HepG2 (cell line): ENCODE measurements at regions not wholly inside any gene's neighbourhood (a gene's known extent, or its start where the extent isn't known, plus 50 kb on each side); places are given as distances from the start of the nearest gene placed in this dataset.

Experiments used
- ATAC-seq: fragments of 200-7000 bp; cut with Tn5 transposase; 3 replicates; pipeline ENCODE4 v1.9.1; 2020; ENCODE audit warnings: mild to moderate bottlenecking, moderate library complexity
- BruUV-seq: library from RNA; stranded (reverse); fragments of 400-500 nt; replicated peaks from 2 replicates; lab custom pipeline; 2021; lab: Mats Ljungman, UMichigan
- CTCF ChIA-PET: fragments of 300-600 bp; formaldehyde crosslinking; extraction: SDS; loops from one replicate; lab custom pipeline; 2021; ENCODE audit warnings: low total read pairs, inconsistent platforms, low intra/inter-chr PET ratio; lab: Yijun Ruan, JAX
- POLR2A ChIA-PET: fragments of 350-600 bp; sonication (Branson Sonifier 250); formaldehyde crosslinking; loops from one replicate; lab custom pipeline; 2020; ENCODE audit warnings: antibody characterized with exemption, inconsistent platforms; lab: Yijun Ruan, JAX
- DNase-seq: peaks from one replicate; pipeline ENCODE4 v3.0.0-alpha.2; 2015; ENCODE audit warnings: low spot score
- FAIRE-seq: peaks from 3 replicates; lab custom pipeline; 2011; peaks lifted over from hg19 to GRCh38; lab: Jason Lieb, UNC
- H2AFZ ChIP-seq: one replicate; pipeline ENCODE4 v1.6.1; 2011; ENCODE audit warnings: low read length, inconsistent platforms
- H3K27ac ChIP-seq: fragments of 300-600 bp; 3 replicates; pipeline ENCODE4 v1.8.0; 2011; ENCODE audit warnings: mixed run types, mild to moderate bottlenecking, mixed read lengths, low read length, inconsistent platforms; ENCODE audit not compliant: insufficient read depth; ENCODE audit errors: extremely low read length
- H3K27me3 ChIP-seq, 2 experiments: fragments of 200-600 bp in 1 of 2; 2 replicates in 1 of 2; 3 replicates in 1 of 2; pipeline versions ENCODE4 v1.6.0 to v1.8.0; 2011; ENCODE audit warnings: low read length in 2 of 2, mild to moderate bottlenecking in 2 of 2, moderate library complexity in 2 of 2, inconsistent platforms in 1 of 2; ENCODE audit not compliant: insufficient read depth in 2 of 2, control insufficient read depth in 1 of 2
- H3K36me3 ChIP-seq, 2 experiments: fragments of 200-600 bp in 1 of 2; replicated peaks in 1 of 2; 2 replicates in 1 of 2; 3 replicates in 1 of 2; pipeline versions ENCODE4 v1.5.1 to v1.8.0; 2011; ENCODE audit warnings: low read length in 2 of 2, inconsistent platforms in 1 of 2; ENCODE audit not compliant: insufficient read depth in 2 of 2, control insufficient read depth in 1 of 2
- H3K4me1 ChIP-seq: 2 replicates; pipeline ENCODE4 v1.5.1; 2012; ENCODE audit warnings: low read length, inconsistent platforms; ENCODE audit not compliant: insufficient read depth
- H3K4me2 ChIP-seq: 2 replicates; pipeline ENCODE4 v1.6.0; 2011; ENCODE audit warnings: low read depth, low read length, inconsistent platforms
- H3K4me3 ChIP-seq, 3 experiments: fragments of 200-600 bp in 1 of 3; sonication (generic), shearing (Covaris generic) in 1 of 3; replicated peaks in 1 of 3; 2 replicates each; pipeline ENCODE4 v1.5.1; 2011 to 2016; ENCODE audit warnings: low read length in 3 of 3, inconsistent platforms in 2 of 3, low read depth in 2 of 3, mild to moderate bottlenecking in 2 of 3, control low read depth in 1 of 3, mixed read lengths in 1 of 3; ENCODE audit not compliant: insufficient read depth in 1 of 3
- H3K79me2 ChIP-seq: one replicate; pipeline ENCODE4 v1.6.1; 2011; ENCODE audit warnings: low read length, inconsistent platforms; ENCODE audit not compliant: insufficient read depth
- H3K9ac ChIP-seq: 2 replicates; pipeline ENCODE4 v1.6.0; 2011; ENCODE audit warnings: mild to moderate bottlenecking, low read depth, low read length, inconsistent platforms; ENCODE audit not compliant: insufficient read depth
- H3K9me3 ChIP-seq: 2 replicates; pipeline ENCODE4 v1.5.1; 2012; ENCODE audit warnings: mild to moderate bottlenecking, low read length
- H4K20me1 ChIP-seq: 2 replicates; pipeline ENCODE4 v1.6.0; 2011; ENCODE audit warnings: inconsistent platforms, mild to moderate bottlenecking, low read length, moderate library complexity; ENCODE audit not compliant: insufficient read depth
- CREM ChIP-seq, 2 experiments: sonication (generic) in 1 of 2; formaldehyde crosslinking in 1 of 2; IDR thresholded peaks; 2 replicates each; pipeline versions ENCODE4 v1.4.0 to v1.6.1; 2016 to 2020; ENCODE audit warnings: antibody characterized with exemption in 1 of 2, mild to moderate bottlenecking in 1 of 2, missing genetic modification reagents in 1 of 2
- GPN1 ChIP-seq: sonication (generic); formaldehyde crosslinking; IDR thresholded peaks from 2 replicates; pipeline ENCODE4 v1.5.1; 2020; ENCODE audit warnings: missing genetic modification reagents, borderline replicate concordance
- HDAC6 ChIP-seq: fragments of 200-600 bp; sonication (generic); IDR thresholded peaks from 2 replicates; pipeline ENCODE4 v1.7.0; 2017; ENCODE audit warnings: mild to moderate bottlenecking, antibody characterized with exemption, low read length, low read depth
- IRX3 ChIP-seq: sonication (generic); formaldehyde crosslinking; IDR thresholded peaks from 2 replicates; pipeline ENCODE4 v1.8.1; 2023; ENCODE audit warnings: mild to moderate bottlenecking, low read depth, missing genetic modification reagents, borderline replicate concordance
- KDM4B ChIP-seq: sonication (generic); formaldehyde crosslinking; IDR thresholded peaks from 2 replicates; pipeline ENCODE4 v1.4.0; 2020; ENCODE audit warnings: missing genetic modification reagents
- KLF9 ChIP-seq: IDR thresholded peaks from 2 replicates; pipeline ENCODE4 v1.6.1; 2016; ENCODE audit warnings: low read depth
- MAX ChIP-seq: IDR thresholded peaks from 2 replicates; pipeline ENCODE4 v1.6.1; 2012; ENCODE audit warnings: inconsistent platforms
- MED8 ChIP-seq: sonication (generic); formaldehyde crosslinking; IDR thresholded peaks from 2 replicates; pipeline ENCODE4 v1.8.1; 2023; ENCODE audit warnings: mild to moderate bottlenecking, missing genetic modification reagents; ENCODE audit not compliant: insufficient replicate concordance
- SETDB1 ChIP-seq: sonication (generic); formaldehyde crosslinking; IDR thresholded peaks from 2 replicates; pipeline ENCODE4 v1.5.1; 2020; ENCODE audit warnings: missing genetic modification reagents, mild to moderate bottlenecking, borderline replicate concordance
- SP5 ChIP-seq: IDR thresholded peaks from 2 replicates; pipeline ENCODE4 v1.6.1; 2016; ENCODE audit warnings: low read depth, borderline replicate concordance
- TBL1XR1 ChIP-seq: fragments of 150-350 bp; IDR thresholded peaks from 2 replicates; pipeline ENCODE4 v1.6.1; 2014; ENCODE audit warnings: borderline replicate concordance, low read length; ENCODE audit not compliant: partially characterized antibody
- TRIM24 ChIP-seq: sonication (generic); formaldehyde crosslinking; IDR thresholded peaks from 2 replicates; pipeline ENCODE4 v1.8.0; 2022; ENCODE audit warnings: mild to moderate bottlenecking, missing genetic modification reagents
- ZNF343 ChIP-seq: sonication (generic); formaldehyde crosslinking; IDR thresholded peaks from 2 replicates; pipeline ENCODE4 v1.4.0; 2020; ENCODE audit warnings: mild to moderate bottlenecking, missing genetic modification reagents
- ZNF431 ChIP-seq: sonication (generic); formaldehyde crosslinking; IDR thresholded peaks from 2 replicates; pipeline ENCODE4 v1.9.0; 2022; ENCODE audit warnings: missing genetic modification reagents, low read depth, mild to moderate bottlenecking, borderline replicate concordance
- ZNF44 ChIP-seq: sonication (generic); formaldehyde crosslinking; IDR thresholded peaks from 2 replicates; pipeline ENCODE4 v1.5.1; 2020; ENCODE audit warnings: mild to moderate bottlenecking, missing genetic modification reagents
- ZNF761 ChIP-seq: sonication (generic); formaldehyde crosslinking; conservative IDR thresholded peaks from 2 replicates; pipeline ENCODE4 v1.4.0; 2020; ENCODE audit warnings: mild to moderate bottlenecking, missing genetic modification reagents
- ZNF777 ChIP-seq: sonication (generic); formaldehyde crosslinking; IDR thresholded peaks from 2 replicates; pipeline ENCODE4 v1.4.0; 2020; ENCODE audit warnings: missing genetic modification reagents
- WGBS: methylation state at CpG from one replicate; pipeline ENCODE4 v1.1.6; 2017; ENCODE audit warnings: low lambda C conversion rate; 5-methylcytosine and 5-hydroxymethylcytosine counted together
- in situ Hi-C: cut with HindIII; loops from 2 replicates; pipeline ENCODE4 v1.10.0; 2017; ENCODE audit warnings: low pct_unique_long_range_greater_than_20kb; ENCODE audit not compliant: extremely low pct_ligation_motif_present
- intact Hi-C: fragments of 100-400 bp; cut with micrococcal nuclease; formaldehyde crosslinking; loops from one replicate; pipeline ENCODE4 v1.10.0; 2022; ENCODE audit not compliant: unreplicated experiment

GRCh38 chr7:68823996-68824780 is 774.1 kb upstream of the AUTS2 start:
- H4K20me1 ChIP-seq, result no peaks in the 10 kb centered on the region
- H2AFZ ChIP-seq, result no peak overlapping the region
- H3K27me3 ChIP-seq, result no peaks in the 10 kb centered on the region
- no peak overlapping the region for H3K27ac ChIP-seq
- no peak overlapping the region for H3K4me2 ChIP-seq
- DNase-seq (no peak), FAIRE-seq (no peak), ATAC-seq (no peak)
- TF ChIP-seq SP5 (CRISPR knock-in tag), result no peak
- no peak for TF ChIP-seq ZNF777
- TF ChIP-seq TRIM24 (CRISPR knock-in tag), result no peak
- no peak for TF ChIP-seq TBL1XR1
- no peak for TF ChIP-seq KDM4B (CRISPR knock-in tag)
- no peak for TF ChIP-seq SETDB1
- in situ Hi-C loops, result no loop called here
- H3K4me3 ChIP-seq, result no peak overlapping the region
- no peaks in the 10 kb centered on the region for H3K4me1 ChIP-seq
- POLR2A ChIA-PET, result no interaction called here
- H3K79me2 ChIP-seq, result no peaks in the 10 kb centered on the region
- no peaks in the 10 kb centered on the region for H3K36me3 ChIP-seq
- H3K9ac ChIP-seq, result no peak overlapping the region
- no TSS peak for BruUV-seq
- H3K9me3 ChIP-seq, result peaks cover 8% of the 10 kb centered on the region
- 7% methylated on average over 5 of the region's 5 CpGs for WGBS
- intact Hi-C loops, result no loop called here
- CTCF ChIA-PET, result no interaction called here

- TF ChIP-seq MAX (no peak), MED8 (no peak), ZNF431 (CRISPR knock-in tag) (no peak), CREM (IDR thresholded peaks at IDR 0.05) (no peak), CREM (CRISPR knock-in tag; IDR thresholded peaks at IDR 0.05) (no peak), KLF9 (CRISPR knock-in tag) (no peak), ZNF761 (CRISPR knock-in tag) (no peak), ZNF343 (CRISPR knock-in tag) (no peak), HDAC6 (no peak), IRX3 (no peak), GPN1 (CRISPR knock-in tag) (no peak), ZNF44 (CRISPR knock-in tag) (no peak)
- TF ChIP-seq, all 625 proteins: peak for 0
- Histone ChIP-seq H2AFZ (no peak overlapping the region), H3K4me1 (no peaks in the 10 kb centered on the region), H3K79me2 (no peaks in the 10 kb centered on the region), H3K27me3 (no peaks in the 10 kb centered on the region), H3K36me3 (no peaks in the 10 kb centered on the region), H3K4me2 (no peak overlapping the region), H3K9me3 (peaks cover 12% of the 10 kb centered on the region), H4K20me1 (no peaks in the 10 kb centered on the region), H3K9ac (no peak overlapping the region), H3K27ac (no peak overlapping the region), H3K4me3 (no peak overlapping the region)
- ChIA-PET POLR2A (no interaction called here), CTCF (no interaction called here)
- FAIRE-seq (no peak), DNase-seq (no peak), ATAC-seq (no peak)
- intact Hi-C loops, result no loop called here
- BruUV-seq, result no TSS peak
- WGBS, result 0% methylated on average over 5 of the region's 11 CpGs
- in situ Hi-C loops, result no loop called here
Observed at GRCh38 chr7:68828575-68828974, 769.7 kb upstream of the AUTS2 start.
